Panc1 (cell line): ENCODE measurements at regions not wholly inside any gene's neighbourhood (a gene's known extent, or its start where the extent isn't known, plus 50 kb on each side); places are given as distances from the start of the nearest gene placed in this dataset.

Experiments
- ATAC-seq: fragments of 200-7000 bp; cut with Tn5 transposase; 2 replicates; pipeline ENCODE4 v1.9.1; 2020; ENCODE audit warnings: mild to moderate bottlenecking, moderate library complexity
- BruUV-seq: library from RNA; stranded (reverse); fragments of 400-500 nt; replicated peaks from 2 replicates; lab custom pipeline; 2021; lab: Mats Ljungman, UMichigan
- CTCF ChIA-PET: fragments of 300-600 bp; sonication (Branson Sonifier 250); formaldehyde crosslinking; loops from one replicate; lab custom pipeline; 2022; ENCODE audit warnings: antibody characterized with exemption; lab: Charles Lee
- POLR2A ChIA-PET: fragments of 300-600 bp; sonication (Branson Sonifier 250); formaldehyde crosslinking; loops from one replicate; lab custom pipeline; 2022; ENCODE audit warnings: antibody characterized with exemption; lab: Charles Lee
- DNase-seq: peaks from one replicate; pipeline ENCODE4 v3.0.0-alpha.2; 2010; ENCODE audit warnings: low read depth, low spot score
- H3K27ac ChIP-seq: 2 replicates; pipeline ENCODE4 v1.5.1; 2011; ENCODE audit warnings: mild to moderate bottlenecking, low read length, inconsistent platforms
- H3K27me3 ChIP-seq: fragments of 200-500 bp; sonication (Bioruptor generic); 2 replicates; pipeline ENCODE4 v1.6.0; 2014; ENCODE audit warnings: low read length, inconsistent platforms; ENCODE audit not compliant: control insufficient read depth, insufficient read depth
- H3K36me3 ChIP-seq: fragments of 200-500 bp; sonication (Bioruptor generic); 2 replicates; pipeline ENCODE4 v1.5.1; 2014; ENCODE audit warnings: inconsistent platforms, mild to moderate bottlenecking, low read length, moderate library complexity; ENCODE audit not compliant: control insufficient read depth, insufficient read depth
- H3K4me1 ChIP-seq: 2 replicates; pipeline ENCODE4 v1.5.1; 2011; ENCODE audit warnings: inconsistent platforms, mild to moderate bottlenecking, low read length, moderate library complexity; ENCODE audit not compliant: control insufficient read depth, insufficient read depth
- H3K4me3 ChIP-seq, 2 experiments: 2 replicates each; pipeline ENCODE4 v1.5.1; 2011 to 2012; ENCODE audit warnings: low read depth in 2 of 2, low read length in 2 of 2, mild to moderate bottlenecking in 2 of 2, inconsistent platforms in 1 of 2, moderate library complexity in 1 of 2
- H3K9me3 ChIP-seq: fragments of 200-500 bp; sonication (Bioruptor generic); 2 replicates; pipeline ENCODE4 v1.5.1; 2014; ENCODE audit warnings: low read depth, mild to moderate bottlenecking, inconsistent platforms, low read length, moderate library complexity; ENCODE audit not compliant: control insufficient read depth, insufficient read depth
- POLR2AphosphoS5 ChIP-seq: IDR thresholded peaks from 2 replicates; pipeline ENCODE4 v1.6.1; 2012; ENCODE audit warnings: mild to moderate bottlenecking, low read depth, low read length, moderate library complexity
- REST ChIP-seq, 2 experiments: IDR thresholded peaks; 2 replicates each; pipeline ENCODE4 v1.6.1; 2011 to 2012; ENCODE audit warnings: low read depth in 2 of 2, control low read depth in 1 of 2, low read length in 1 of 2, mild to moderate bottlenecking in 1 of 2, moderate library complexity in 1 of 2; ENCODE audit not compliant: insufficient read depth in 1 of 2
- SIN3A ChIP-seq: IDR thresholded peaks from 2 replicates; pipeline ENCODE4 v1.6.1; 2012; ENCODE audit warnings: low read depth, mild to moderate bottlenecking, low read length, moderate library complexity, borderline replicate concordance; ENCODE audit not compliant: insufficient read depth
- TCF7L2 ChIP-seq: IDR thresholded peaks from 2 replicates; pipeline ENCODE4 v1.6.1; 2011; ENCODE audit warnings: mild to moderate bottlenecking, low read depth, low read length, inconsistent platforms
- in situ Hi-C: cut with HindIII; loops from 2 replicates; pipeline ENCODE4 v1.10.0; 2016; ENCODE audit warnings: low sequenced_read_pairs, low pct_unique_long_range_greater_than_20kb
- intact Hi-C: fragments of 100-400 bp; cut with micrococcal nuclease; formaldehyde crosslinking; loops from one replicate; pipeline ENCODE4 v1.10.0; 2022; ENCODE audit not compliant: unreplicated experiment
- TF ChIP-seq, protein P1 (sequence below): fragments of 450-650 bp; IDR thresholded peaks from 2 replicates; pipeline ENCODE4 v1.5.1; 2017; ENCODE audit warnings: mild to moderate bottlenecking

DNA sequence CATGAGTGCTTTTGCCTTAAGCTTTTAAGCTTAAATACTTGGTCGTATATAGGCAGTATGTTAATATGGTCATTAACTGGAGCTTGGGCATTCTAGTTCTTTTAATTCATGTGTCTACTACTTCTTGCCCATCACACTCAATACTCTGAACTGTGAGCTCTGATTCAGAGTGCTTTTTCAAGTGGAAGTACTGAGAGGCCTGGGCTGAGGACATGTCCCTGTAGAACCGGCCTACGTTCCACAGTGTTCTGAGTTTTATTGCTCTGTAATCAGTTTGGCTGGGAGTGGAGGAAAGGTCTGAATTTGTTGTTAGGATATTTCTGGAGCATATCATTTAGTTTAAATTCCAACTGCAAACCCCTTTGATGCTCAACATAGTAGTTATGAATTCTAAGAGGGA lies 1744.8 kb upstream of the MIR17HG start:
- no peaks in the 10 kb centered on the region for H3K4me1 ChIP-seq
- intact Hi-C loops = no loop called here
- no TSS peak for BruUV-seq
- no peak overlapping the region for H3K4me3 ChIP-seq
- POLR2A ChIA-PET = no interaction called here
- no peaks in the 10 kb centered on the region for H3K9me3 ChIP-seq
- H3K27ac ChIP-seq = no peak overlapping the region
- H3K36me3 ChIP-seq = no peaks in the 10 kb centered on the region
- ATAC-seq (no peak), DNase-seq (no peak)
- CTCF ChIA-PET = no interaction called here
- in situ Hi-C loops = no loop called here
- TF ChIP-seq TCF7L2 (no peak), POLR2AphosphoS5 (no peak), SIN3A (no peak), REST (IDR thresholded peaks at IDR 0.05; ENCODE audit: insufficient read depth in 1 of 2, low read depth in 2 of 2, low read length in 1 of 2) (no peak)
- TF ChIP-seq, protein P1, sequence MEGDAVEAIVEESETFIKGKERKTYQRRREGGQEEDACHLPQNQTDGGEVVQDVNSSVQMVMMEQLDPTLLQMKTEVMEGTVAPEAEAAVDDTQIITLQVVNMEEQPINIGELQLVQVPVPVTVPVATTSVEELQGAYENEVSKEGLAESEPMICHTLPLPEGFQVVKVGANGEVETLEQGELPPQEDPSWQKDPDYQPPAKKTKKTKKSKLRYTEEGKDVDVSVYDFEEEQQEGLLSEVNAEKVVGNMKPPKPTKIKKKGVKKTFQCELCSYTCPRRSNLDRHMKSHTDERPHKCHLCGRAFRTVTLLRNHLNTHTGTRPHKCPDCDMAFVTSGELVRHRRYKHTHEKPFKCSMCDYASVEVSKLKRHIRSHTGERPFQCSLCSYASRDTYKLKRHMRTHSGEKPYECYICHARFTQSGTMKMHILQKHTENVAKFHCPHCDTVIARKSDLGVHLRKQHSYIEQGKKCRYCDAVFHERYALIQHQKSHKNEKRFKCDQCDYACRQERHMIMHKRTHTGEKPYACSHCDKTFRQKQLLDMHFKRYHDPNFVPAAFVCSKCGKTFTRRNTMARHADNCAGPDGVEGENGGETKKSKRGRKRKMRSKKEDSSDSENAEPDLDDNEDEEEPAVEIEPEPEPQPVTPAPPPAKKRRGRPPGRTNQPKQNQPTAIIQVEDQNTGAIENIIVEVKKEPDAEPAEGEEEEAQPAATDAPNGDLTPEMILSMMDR = no peak
- no peaks in the 10 kb centered on the region for H3K27me3 ChIP-seq

GRCh38 chr13:89603187-89603586 lies 1744.3 kb upstream of the MIR17HG start:
- H3K9me3 ChIP-seq = no peaks in the 10 kb centered on the region
- ChIA-PET CTCF (no interaction called here), POLR2A (no interaction called here)
- in situ Hi-C loops (no loop called here), intact Hi-C loops (no loop called here)
- DNase-seq (no peak), ATAC-seq (no peak)
- H3K4me3 ChIP-seq = no peak overlapping the region
- TF ChIP-seq, protein P1 = no peak
- TF ChIP-seq SIN3A (no peak), POLR2AphosphoS5 (no peak), REST (IDR thresholded peaks at IDR 0.05; ENCODE audit: insufficient read depth in 1 of 2, low read depth in 2 of 2, low read length in 1 of 2) (no peak), TCF7L2 (no peak)
- no peaks in the 10 kb centered on the region for H3K4me1 ChIP-seq
- BruUV-seq = no TSS peak
- H3K27ac ChIP-seq = no peak overlapping the region
- H3K36me3 ChIP-seq = no peaks in the 10 kb centered on the region
- no peaks in the 10 kb centered on the region for H3K27me3 ChIP-seq
